Activated CD4-positive, CD25-positive, alpha-beta regulatory T cell treated with anti-CD3 and anti-CD28 coated beads, Interleukin-2, amount 50 U/mL, for 72 hours (primary cell): ENCODE measurements at regions not wholly inside any gene's neighbourhood (a gene's known extent, or its start where the extent isn't known, plus 50 kb on each side); places are given as distances from the start of the nearest gene placed in this dataset.
"Not testable (repeated sequence)": the region's sequence is repeated elsewhere in the genome, so short reads cannot be mapped to it uniquely, and the experiment has no call there.

Source experiments
- DNase-seq: peaks from one replicate; pipeline ENCODE4 v3.0.0; 2021

- DNase-seq = not testable (repeated sequence)
These were observed 918.0 kb downstream of the UQCRFS1 start for GRCh38 chr19:28294975-28295374.

GRCh38 chr19:28294395-28294794, 918.6 kb downstream of the UQCRFS1 start:
- no peak for DNase-seq

- DNase-seq = no peak
These were observed 919.3 kb downstream of the UQCRFS1 start for GRCh38 chr19:28293685-28294084.

DNA sequence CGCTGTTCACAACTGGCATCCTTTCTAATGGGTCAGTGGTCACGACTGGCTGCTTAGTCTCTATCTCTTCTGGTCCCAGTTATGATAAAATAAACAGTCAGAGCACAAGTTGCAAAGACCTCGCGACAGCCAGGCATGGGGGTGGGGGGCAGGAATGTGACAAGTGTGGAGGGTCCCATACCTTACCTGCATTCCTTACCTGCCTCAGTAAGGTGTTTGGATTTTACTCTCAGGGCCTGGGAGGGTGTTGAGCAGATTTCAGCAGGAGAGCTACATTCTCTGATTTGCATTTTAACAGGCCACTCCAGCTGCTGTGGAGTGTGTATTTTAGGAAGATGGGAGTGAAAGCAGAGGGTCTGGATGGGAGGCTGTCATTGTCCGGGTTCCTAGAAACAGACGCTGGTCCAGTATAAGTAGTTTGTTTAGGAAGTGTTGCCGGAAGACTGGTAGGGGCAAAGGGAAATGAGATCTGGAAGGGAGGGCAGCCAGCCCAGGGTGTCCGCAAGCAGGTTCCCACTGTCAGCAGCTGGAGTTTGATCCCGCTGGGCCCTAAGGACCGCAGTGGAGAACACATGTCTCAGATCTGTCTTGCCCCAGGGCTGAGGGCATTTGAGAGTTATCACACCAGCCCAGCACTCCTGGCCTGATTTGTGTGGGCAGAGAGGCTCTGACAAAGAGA, 920.0 kb downstream of the UQCRFS1 start:
- no peak for DNase-seq

GRCh38 chr19:28291874-28292273, 921.1 kb downstream of the UQCRFS1 start:
- no peak for DNase-seq

DNA sequence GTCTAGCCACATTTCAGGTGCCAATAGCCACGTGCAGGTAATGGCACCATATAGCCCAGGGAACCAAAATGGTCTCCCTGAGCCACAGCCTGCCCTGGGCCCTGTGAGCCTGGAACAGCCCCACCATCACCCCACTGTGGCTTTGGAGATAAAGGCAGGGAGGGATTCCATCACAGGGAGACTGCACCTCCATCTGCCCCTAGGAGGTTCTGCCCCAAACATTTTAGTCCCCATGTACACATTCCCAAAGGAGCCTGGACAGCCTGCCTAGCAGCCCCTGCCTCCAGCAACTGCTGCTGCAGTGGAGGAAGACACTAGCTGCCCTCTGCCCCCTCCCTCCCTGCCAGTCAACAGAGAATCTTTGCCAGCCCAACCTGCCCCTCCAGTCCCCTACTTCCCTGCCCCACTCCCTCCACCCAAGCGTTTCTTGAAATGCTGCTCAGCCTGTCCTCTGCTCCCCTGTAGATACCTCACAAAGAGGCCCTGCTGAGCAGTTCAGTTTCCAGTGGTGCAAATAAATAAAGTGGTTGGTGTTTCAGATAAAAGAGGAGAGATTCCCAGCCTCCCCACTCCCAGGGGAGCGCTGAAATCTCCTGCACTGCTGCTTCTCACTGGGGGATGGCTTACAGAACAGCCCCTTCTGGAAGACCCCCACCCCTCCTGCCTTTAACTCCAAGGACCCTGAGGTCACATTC, 921.8 kb downstream of the UQCRFS1 start:
- no peak for DNase-seq

GRCh38 chr19:28289295-28290063, 923.5 kb downstream of the UQCRFS1 start:
- DNase-seq = no peak

GRCh38 chr19:28288572-28289264, 924.2 kb downstream of the UQCRFS1 start:
- DNase-seq = no peak

- DNase-seq = no peak
These were observed 927.0 kb downstream of the UQCRFS1 start for GRCh38 chr19:28285917-28286316.

DNA sequence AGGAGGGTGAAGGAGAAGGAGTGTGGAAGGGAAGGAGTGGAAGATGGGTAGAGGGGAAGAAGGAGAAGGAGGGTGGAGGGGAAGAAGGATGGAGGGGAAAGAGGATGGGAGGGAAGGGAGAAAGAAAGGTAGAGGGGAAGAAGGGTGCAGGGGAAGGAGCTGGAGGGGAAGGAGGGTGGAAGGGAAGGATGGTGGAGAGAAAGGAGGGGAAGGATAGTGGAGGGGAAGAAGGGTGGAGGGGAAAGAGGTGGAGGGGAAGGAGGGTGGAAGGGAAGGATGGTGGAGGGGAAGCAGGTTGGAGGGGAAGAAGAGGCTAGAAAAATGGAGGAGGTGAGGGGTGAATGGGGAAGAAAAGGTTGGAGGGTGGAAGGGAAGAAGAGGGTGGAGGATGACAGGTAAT, 927.9 kb downstream of the UQCRFS1 start:
- no peak for DNase-seq

DNA sequence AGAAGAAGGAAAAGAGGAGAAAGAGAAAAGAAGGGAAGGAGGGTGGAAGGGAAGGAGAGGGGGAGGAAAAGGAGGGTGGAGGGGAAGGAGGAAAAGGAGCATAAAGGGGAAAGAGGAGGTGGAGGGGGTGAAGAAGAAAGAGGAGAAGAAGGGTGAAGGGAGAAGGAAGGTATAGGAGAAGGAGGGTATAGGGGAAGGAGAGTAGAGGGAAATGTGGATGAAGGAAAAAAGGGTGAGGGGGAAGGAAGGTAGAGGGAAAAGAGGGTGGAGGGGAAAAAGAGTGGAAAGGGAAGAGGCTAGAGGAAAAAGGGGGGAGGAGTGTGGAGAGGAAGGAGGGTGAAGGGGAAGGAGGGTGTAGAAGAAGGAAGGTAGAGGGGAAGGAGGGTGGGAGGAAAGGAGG, 928.6 kb downstream of the UQCRFS1 start:
- DNase-seq = no peak

GRCh38 chr19:28283592-28283991, 929.4 kb downstream of the UQCRFS1 start:
- DNase-seq = no peak

DNA sequence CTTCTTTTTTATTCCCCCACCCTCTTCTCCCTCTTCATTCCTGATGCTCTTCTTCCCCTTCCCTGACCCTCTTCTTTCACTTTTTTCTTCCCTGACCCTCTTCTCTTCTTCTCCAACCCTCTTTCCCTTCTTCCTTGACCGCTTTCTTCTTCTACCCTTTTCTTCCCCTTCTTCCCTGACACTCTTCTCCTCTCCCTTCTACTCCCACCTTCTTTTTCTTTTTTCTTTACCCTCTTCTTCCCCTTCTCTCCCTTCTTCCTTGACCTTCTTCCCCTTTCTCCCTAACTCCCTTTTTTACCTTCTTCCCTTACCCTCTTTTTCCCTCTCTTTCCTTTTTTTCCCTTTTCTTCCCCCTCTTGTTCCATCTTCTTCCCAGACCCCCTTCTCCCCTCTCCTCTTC, 931.3 kb downstream of the UQCRFS1 start:
- no peak for DNase-seq

- DNase-seq = no peak
These were observed 948.4 kb downstream of the UQCRFS1 start for GRCh38 chr19:28264556-28264955.

DNA sequence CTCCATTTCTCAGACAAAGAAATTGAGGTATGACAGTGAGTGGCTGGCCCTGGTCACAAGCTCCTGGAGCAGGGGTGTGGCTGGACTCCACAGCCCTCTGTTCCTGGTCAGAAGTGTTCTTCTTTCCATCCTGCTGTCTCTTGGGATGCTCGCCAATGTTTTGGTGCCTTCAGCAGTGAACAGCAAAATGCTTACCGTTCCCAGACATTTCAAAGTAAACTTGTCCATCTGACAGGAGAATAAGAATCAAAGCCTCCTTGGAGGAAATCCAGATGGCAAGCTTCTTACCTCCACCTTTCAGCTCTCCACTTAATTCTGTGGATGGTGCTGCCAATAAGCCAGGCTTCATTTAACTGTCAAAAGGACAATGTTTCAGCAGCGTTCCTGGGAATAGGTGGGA, 954.1 kb downstream of the UQCRFS1 start:
- DNase-seq = no peak

DNA sequence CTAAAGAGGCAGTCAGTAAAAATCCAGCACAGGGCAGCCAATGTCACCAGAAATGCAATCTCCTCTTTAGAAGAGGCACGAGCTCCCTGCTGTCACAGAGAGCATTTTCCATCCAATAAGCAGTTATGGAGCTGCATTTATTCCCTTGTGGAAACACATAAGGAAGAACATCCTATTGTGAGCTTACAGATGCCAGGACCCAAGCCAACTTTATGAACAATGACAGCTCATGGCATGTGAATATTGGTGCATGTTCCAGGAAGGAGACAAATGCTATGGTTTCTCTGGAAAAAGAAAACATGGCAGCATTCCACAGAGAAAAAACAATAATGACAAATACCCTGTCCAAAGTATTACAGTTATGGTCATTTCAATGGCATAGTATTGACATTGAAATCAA, 955.6 kb downstream of the UQCRFS1 start:
- no peak for DNase-seq

GRCh38 chr19:28247243-28247642, 965.7 kb downstream of the UQCRFS1 start:
- no peak for DNase-seq

- no peak for DNase-seq
These were observed 967.0 kb downstream of the UQCRFS1 start for GRCh38 chr19:28245937-28246336.

- DNase-seq = no peak
These were observed 968.0 kb downstream of the UQCRFS1 start for GRCh38 chr19:28244966-28245365.

GRCh38 chr19:28242317-28242927, 970.5 kb downstream of the UQCRFS1 start:
- DNase-seq = no peak

- no peak for DNase-seq
These were observed 973.7 kb downstream of the UQCRFS1 start for GRCh38 chr19:28239270-28239669.

DNA sequence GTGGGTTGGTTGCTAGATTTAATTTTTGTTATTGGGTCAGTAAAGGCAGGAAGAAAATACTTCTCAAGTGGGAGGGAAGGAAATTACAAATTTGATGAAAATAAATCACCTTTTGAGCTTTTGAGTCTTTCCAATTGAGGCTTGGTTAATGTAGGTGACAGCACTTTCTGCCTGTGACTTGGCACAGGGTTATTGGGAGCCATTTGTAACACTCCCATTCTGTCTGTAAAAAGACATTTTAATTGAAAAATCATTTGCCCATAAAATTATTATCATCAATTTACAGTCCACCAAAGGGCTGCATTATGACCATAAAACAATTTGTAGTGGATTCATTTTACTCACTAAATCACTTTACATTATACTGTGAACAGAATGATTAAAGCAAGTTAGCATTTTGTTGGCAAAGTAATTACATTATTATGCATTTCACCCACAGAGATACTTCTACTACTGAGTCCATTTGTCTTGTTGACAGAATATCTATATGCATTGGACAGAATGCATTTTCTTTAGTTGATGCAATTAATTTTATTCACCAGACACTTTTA, 974.6 kb downstream of the UQCRFS1 start:
- no peak for DNase-seq
